HUES48 (cell line): ENCODE measurements at regions not wholly inside any gene's neighbourhood (a gene's known extent, or its start where the extent isn't known, plus 50 kb on each side); places are given as distances from the start of the nearest gene placed in this dataset.
"Not testable (repeated sequence)": the region's sequence is repeated elsewhere in the genome, so short reads cannot be mapped to it uniquely, and the experiment has no call there.

Experiments
- H3K27ac ChIP-seq: one replicate; pipeline ENCODE4 v1.7.0; 2013; ENCODE audit warnings: low read depth, low read length, inconsistent platforms
- H3K27me3 ChIP-seq: 2 replicates; pipeline ENCODE4 v1.6.1; 2013; ENCODE audit warnings: mild to moderate bottlenecking, low read length; ENCODE audit not compliant: control insufficient read depth, insufficient read depth
- H3K36me3 ChIP-seq: 2 replicates; pipeline ENCODE4 v1.6.1; 2013; ENCODE audit warnings: low read length; ENCODE audit not compliant: control insufficient read depth, insufficient read depth
- H3K4me1 ChIP-seq: 2 replicates; pipeline ENCODE4 v1.6.1; 2013; ENCODE audit warnings: mild to moderate bottlenecking, low read length; ENCODE audit not compliant: control insufficient read depth, insufficient read depth
- H3K4me3 ChIP-seq: 2 replicates; pipeline ENCODE4 v1.5.1; 2013; ENCODE audit warnings: mild to moderate bottlenecking, low read depth, low read length
- H3K9ac ChIP-seq: 2 replicates; pipeline ENCODE4 v1.6.1; 2013; ENCODE audit warnings: mild to moderate bottlenecking, low read depth, low read length, moderate library complexity
- H3K9me3 ChIP-seq: 2 replicates; pipeline ENCODE4 v1.6.1; 2013; ENCODE audit warnings: low read length; ENCODE audit not compliant: control insufficient read depth, insufficient read depth

- Histone ChIP-seq H3K36me3 (no peaks in the 10 kb centered on the region), H3K9ac (no peak overlapping the region), H3K4me1 (no peaks in the 10 kb centered on the region), H3K27me3 (no peaks in the 10 kb centered on the region), H3K4me3 (no peak overlapping the region), H3K27ac (no peak overlapping the region), H3K9me3 (no peaks in the 10 kb centered on the region)
Observed at GRCh38 chr16:64364416-64364815, 757.4 kb downstream of the CDH11 start.

DNA sequence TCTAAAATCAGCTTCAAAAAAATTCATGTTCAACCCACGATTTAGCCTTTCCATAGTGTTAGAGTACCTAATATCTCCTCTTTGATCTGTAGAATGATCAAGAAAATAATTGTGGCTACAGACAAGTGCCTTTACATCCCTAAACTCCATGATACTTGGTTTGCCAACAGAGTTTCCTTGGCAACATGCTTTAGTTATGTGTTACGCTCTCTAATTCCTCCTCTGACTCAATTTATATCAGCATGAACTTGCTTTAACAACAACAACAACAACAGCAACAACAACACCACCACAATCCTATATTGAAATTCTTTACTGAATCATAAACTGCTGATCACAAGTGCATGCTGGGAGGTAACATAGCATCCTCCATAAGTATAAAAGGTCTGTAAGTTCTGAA, 757.8 kb downstream of the CDH11 start:
- Histone ChIP-seq H3K4me1 (no peaks in the 10 kb centered on the region), H3K27ac (no peak overlapping the region), H3K9ac (no peak overlapping the region), H3K4me3 (no peak overlapping the region), H3K9me3 (no peaks in the 10 kb centered on the region), H3K27me3 (no peaks in the 10 kb centered on the region), H3K36me3 (no peaks in the 10 kb centered on the region)

DNA sequence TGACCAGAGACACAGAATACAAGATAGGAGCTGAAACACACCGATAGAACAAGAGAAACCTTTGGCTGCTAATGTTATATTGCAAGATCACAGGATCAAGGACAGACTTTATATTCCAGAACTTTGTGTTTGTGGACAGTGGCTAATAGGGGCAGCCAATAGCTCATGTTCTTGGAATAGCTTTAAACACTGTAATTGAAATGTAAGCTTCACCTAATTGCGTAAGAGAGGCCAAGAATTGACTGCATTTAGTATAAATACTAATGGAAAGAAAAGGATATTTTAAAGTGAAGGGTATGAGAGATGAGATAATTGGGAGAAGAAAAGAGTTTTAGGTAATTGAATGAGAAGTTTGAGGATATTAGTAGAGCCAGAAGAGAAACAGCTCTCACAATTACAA, 758.8 kb downstream of the CDH11 start:
- H3K27me3 ChIP-seq, result no peaks in the 10 kb centered on the region
- H3K9me3 ChIP-seq, result no peaks in the 10 kb centered on the region
- no peak overlapping the region for H3K4me3 ChIP-seq
- H3K4me1 ChIP-seq, result no peaks in the 10 kb centered on the region
- H3K9ac ChIP-seq, result no peak overlapping the region
- no peaks in the 10 kb centered on the region for H3K36me3 ChIP-seq
- H3K27ac ChIP-seq, result no peak overlapping the region

GRCh38 chr16:64362193-64362592, 759.7 kb downstream of the CDH11 start:
- Histone ChIP-seq H3K36me3 (no peaks in the 10 kb centered on the region), H3K4me1 (no peaks in the 10 kb centered on the region), H3K27me3 (no peaks in the 10 kb centered on the region), H3K9me3 (no peaks in the 10 kb centered on the region), H3K4me3 (no peak overlapping the region), H3K9ac (no peak overlapping the region), H3K27ac (no peak overlapping the region)

DNA sequence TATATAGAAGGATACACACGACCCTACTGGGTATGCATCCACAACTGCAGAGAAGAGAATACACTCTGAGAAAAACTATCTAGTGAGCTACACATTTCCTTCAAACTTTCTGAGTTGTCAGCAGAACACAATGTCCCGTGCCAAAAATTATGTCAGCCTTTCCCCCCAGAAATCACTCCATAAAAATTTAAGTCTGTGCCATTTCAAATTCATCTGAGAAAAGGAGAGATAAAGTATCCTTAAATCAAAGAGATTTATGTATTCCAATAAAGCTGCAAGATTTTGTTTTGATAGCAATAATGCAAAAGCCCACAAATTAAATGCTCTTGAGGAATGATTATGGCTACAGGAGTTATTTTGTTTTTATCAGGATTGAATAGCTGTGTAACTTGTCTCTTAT, 760.1 kb downstream of the CDH11 start:
- Histone ChIP-seq H3K9me3 (no peaks in the 10 kb centered on the region), H3K4me1 (no peaks in the 10 kb centered on the region), H3K36me3 (no peaks in the 10 kb centered on the region), H3K27ac (no peak overlapping the region), H3K4me3 (no peak overlapping the region), H3K9ac (no peak overlapping the region), H3K27me3 (no peaks in the 10 kb centered on the region)

DNA sequence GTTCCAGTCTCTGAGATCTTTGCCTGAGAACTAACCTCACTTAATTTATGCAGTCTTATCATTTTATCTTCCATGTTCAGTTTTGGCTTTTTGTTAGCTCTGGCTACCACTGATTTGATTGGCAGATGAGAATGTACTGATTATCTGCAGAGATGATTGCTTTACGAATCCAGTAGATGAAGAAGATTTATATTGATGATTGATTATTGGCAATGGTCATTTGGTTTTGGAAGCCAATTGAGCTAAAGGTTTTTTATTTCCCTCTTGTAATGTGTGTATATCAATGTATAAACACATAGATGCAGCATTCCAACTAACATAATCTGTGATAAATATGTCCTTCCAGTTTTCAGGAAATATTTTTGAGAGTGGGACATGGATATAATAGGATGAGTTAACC, 763.6 kb downstream of the CDH11 start:
- Histone ChIP-seq H3K4me3 (no peak overlapping the region), H3K27me3 (no peaks in the 10 kb centered on the region), H3K9me3 (no peaks in the 10 kb centered on the region), H3K27ac (no peak overlapping the region), H3K36me3 (no peaks in the 10 kb centered on the region), H3K4me1 (no peaks in the 10 kb centered on the region), H3K9ac (no peak overlapping the region)

DNA sequence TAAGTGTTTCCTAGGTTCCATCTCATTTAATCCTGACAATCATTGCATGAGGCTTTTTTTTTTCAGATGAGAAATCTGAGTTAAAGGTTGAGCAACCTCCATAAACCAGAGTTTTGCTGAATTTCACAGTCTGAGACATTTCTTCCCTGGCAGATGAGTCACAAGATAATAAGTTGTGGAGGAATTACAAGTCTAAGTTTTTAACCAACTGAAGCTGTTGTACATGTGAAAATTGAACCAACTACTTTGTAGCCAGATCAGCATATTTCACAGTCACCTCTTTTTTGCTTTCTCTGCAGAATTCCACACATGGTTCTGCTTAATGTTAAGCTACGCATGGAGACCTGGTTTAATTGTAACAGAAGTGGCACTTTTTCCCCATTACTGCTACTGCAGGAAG, 765.6 kb downstream of the CDH11 start:
- H3K4me3 ChIP-seq, result no peak overlapping the region
- no peak overlapping the region for H3K9ac ChIP-seq
- H3K36me3 ChIP-seq, result no peaks in the 10 kb centered on the region
- H3K9me3 ChIP-seq, result no peaks in the 10 kb centered on the region
- no peaks in the 10 kb centered on the region for H3K27me3 ChIP-seq
- H3K27ac ChIP-seq, result no peak overlapping the region
- no peaks in the 10 kb centered on the region for H3K4me1 ChIP-seq

- no peak overlapping the region for H3K27ac ChIP-seq
- no peaks in the 10 kb centered on the region for H3K4me1 ChIP-seq
Observed at GRCh38 chr16:64352246-64352645, 769.6 kb downstream of the CDH11 start.

GRCh38 chr16:64351121-64351520, 770.7 kb downstream of the CDH11 start:
- Histone ChIP-seq H3K4me3 (no peak overlapping the region), H3K27me3 (no peaks in the 10 kb centered on the region), H3K4me1 (no peaks in the 10 kb centered on the region), H3K36me3 (no peaks in the 10 kb centered on the region), H3K9ac (no peak overlapping the region), H3K27ac (no peak overlapping the region), H3K9me3 (no peaks in the 10 kb centered on the region)

More at GRCh38 chr16:64352246-64352645, 769.6 kb downstream of the CDH11 start:
- no peak overlapping the region for H3K4me3 ChIP-seq
- H3K9ac ChIP-seq, result no peak overlapping the region
- no peaks in the 10 kb centered on the region for H3K9me3 ChIP-seq
- H3K27me3 ChIP-seq, result no peaks in the 10 kb centered on the region
- H3K36me3 ChIP-seq, result no peaks in the 10 kb centered on the region

DNA sequence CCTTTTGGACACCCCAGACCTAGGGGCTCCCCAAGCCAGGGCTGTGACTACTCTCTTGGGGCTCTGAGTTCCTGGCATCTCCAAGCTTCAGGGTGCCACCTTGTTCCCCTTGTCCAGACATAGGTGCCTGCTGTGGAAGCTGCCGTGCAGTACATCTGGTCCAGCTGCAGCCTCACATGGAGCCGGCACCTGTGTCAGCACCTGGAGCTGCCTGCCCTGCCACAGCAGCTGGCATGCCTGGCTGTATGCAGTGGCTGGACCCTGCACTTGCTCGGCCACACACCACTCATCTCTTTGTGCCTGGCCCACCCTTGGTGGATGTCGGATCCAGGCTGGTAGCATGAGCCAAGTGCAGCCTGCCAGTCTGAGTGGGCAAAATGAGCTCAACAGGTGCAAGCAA, 775.8 kb downstream of the CDH11 start:
- Histone ChIP-seq H3K9me3 (peaks cover 4% of the 10 kb centered on the region; the same call in 1 of the 2 replicates), H3K27ac (no peak overlapping the region), H3K9ac (no peak overlapping the region), H3K27me3 (no peaks in the 10 kb centered on the region), H3K4me1 (no peaks in the 10 kb centered on the region), H3K4me3 (no peak overlapping the region), H3K36me3 (no peaks in the 10 kb centered on the region)

- H3K9me3 ChIP-seq, result peaks cover 4% of the 10 kb centered on the region; the same call in 1 of the 2 replicates
- H3K27ac ChIP-seq, result no peak overlapping the region
- no peak overlapping the region for H3K9ac ChIP-seq
- H3K4me1 ChIP-seq, result no peaks in the 10 kb centered on the region
- H3K4me3 ChIP-seq, result no peak overlapping the region
- no peaks in the 10 kb centered on the region for H3K27me3 ChIP-seq
- no peaks in the 10 kb centered on the region for H3K36me3 ChIP-seq
Observed at GRCh38 chr16:64345142-64345541, 776.7 kb downstream of the CDH11 start.

- not testable (repeated sequence) for H3K27me3 ChIP-seq, H3K4me3 ChIP-seq
Observed at GRCh38 chr16:64343820-64344443, 777.9 kb downstream of the CDH11 start.

More at GRCh38 chr16:64343820-64344443, 777.9 kb downstream of the CDH11 start:
- H3K36me3 ChIP-seq, H3K9me3 ChIP-seq, H3K9ac ChIP-seq, H3K4me1 ChIP-seq, H3K27ac ChIP-seq: not testable (repeated sequence)
